ENCODE measurements at regions not wholly inside any gene's neighbourhood (a gene's known extent, or its start where the extent isn't known, plus 50 kb on each side); places are given as distances from the start of the nearest gene placed in this dataset.

- TF ChIP-seq, protein P1, sequence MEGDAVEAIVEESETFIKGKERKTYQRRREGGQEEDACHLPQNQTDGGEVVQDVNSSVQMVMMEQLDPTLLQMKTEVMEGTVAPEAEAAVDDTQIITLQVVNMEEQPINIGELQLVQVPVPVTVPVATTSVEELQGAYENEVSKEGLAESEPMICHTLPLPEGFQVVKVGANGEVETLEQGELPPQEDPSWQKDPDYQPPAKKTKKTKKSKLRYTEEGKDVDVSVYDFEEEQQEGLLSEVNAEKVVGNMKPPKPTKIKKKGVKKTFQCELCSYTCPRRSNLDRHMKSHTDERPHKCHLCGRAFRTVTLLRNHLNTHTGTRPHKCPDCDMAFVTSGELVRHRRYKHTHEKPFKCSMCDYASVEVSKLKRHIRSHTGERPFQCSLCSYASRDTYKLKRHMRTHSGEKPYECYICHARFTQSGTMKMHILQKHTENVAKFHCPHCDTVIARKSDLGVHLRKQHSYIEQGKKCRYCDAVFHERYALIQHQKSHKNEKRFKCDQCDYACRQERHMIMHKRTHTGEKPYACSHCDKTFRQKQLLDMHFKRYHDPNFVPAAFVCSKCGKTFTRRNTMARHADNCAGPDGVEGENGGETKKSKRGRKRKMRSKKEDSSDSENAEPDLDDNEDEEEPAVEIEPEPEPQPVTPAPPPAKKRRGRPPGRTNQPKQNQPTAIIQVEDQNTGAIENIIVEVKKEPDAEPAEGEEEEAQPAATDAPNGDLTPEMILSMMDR (IDR thresholded peaks at IDR 0.05; ENCODE audit: poor library complexity, severe bottlenecking), result no peak
- TF ChIP-seq SMC3 (conservative IDR thresholded peaks at IDR 0.05; ENCODE audit: poor library complexity) (no peak), EZH2 (IDR thresholded peaks at IDR 0.05; ENCODE audit: borderline replicate concordance, insufficient read depth, low read length, poor library complexity, severe bottlenecking) (no peak), POLR2AphosphoS5 (IDR thresholded peaks at IDR 0.05) (no peak), RAD21 (conservative IDR thresholded peaks at IDR 0.05) (no peak), MXI1 (conservative IDR thresholded peaks at IDR 0.05; ENCODE audit: poor library complexity, severe bottlenecking) (no peak), EP300 (conservative IDR thresholded peaks at IDR 0.05; ENCODE audit: poor library complexity, severe bottlenecking) (no peak), TAF1 (IDR thresholded peaks at IDR 0.05; ENCODE audit: low read depth) (no peak)
- TF ChIP-seq, protein P2, sequence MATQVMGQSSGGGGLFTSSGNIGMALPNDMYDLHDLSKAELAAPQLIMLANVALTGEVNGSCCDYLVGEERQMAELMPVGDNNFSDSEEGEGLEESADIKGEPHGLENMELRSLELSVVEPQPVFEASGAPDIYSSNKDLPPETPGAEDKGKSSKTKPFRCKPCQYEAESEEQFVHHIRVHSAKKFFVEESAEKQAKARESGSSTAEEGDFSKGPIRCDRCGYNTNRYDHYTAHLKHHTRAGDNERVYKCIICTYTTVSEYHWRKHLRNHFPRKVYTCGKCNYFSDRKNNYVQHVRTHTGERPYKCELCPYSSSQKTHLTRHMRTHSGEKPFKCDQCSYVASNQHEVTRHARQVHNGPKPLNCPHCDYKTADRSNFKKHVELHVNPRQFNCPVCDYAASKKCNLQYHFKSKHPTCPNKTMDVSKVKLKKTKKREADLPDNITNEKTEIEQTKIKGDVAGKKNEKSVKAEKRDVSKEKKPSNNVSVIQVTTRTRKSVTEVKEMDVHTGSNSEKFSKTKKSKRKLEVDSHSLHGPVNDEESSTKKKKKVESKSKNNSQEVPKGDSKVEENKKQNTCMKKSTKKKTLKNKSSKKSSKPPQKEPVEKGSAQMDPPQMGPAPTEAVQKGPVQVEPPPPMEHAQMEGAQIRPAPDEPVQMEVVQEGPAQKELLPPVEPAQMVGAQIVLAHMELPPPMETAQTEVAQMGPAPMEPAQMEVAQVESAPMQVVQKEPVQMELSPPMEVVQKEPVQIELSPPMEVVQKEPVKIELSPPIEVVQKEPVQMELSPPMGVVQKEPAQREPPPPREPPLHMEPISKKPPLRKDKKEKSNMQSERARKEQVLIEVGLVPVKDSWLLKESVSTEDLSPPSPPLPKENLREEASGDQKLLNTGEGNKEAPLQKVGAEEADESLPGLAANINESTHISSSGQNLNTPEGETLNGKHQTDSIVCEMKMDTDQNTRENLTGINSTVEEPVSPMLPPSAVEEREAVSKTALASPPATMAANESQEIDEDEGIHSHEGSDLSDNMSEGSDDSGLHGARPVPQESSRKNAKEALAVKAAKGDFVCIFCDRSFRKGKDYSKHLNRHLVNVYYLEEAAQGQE (IDR thresholded peaks at IDR 0.05; ENCODE audit: borderline replicate concordance), result no peak
Measured at GRCh38 chr13:107018285-107018684, 450.3 kb upstream of the ARGLU1 start.

Measured in neural cell (in vitro differentiated cells).